ENCODE measurements at regions not wholly inside any gene's neighbourhood (a gene's known extent, or its start where the extent isn't known, plus 50 kb on each side); places are given as distances from the start of the nearest gene placed in this dataset.

- no peak for DNase-seq
Measured at GRCh38 chr10:3723766-3724165, 61.2 kb downstream of the KLF6 start.

GRCh38 chr10:3720228-3721019 lies 64.6 kb downstream of the KLF6 start:
- no peak for DNase-seq

- no peak for DNase-seq
Measured at GRCh38 chr10:3719024-3719843, 65.8 kb downstream of the KLF6 start.

- DNase-seq, result no peak
Measured at GRCh38 chr10:3716093-3716492, 68.9 kb downstream of the KLF6 start.

GRCh38 chr10:3714967-3715366 lies 70.0 kb downstream of the KLF6 start:
- DNase-seq, result no peak

- no peak for DNase-seq
Measured at GRCh38 chr10:3714531-3714930, 70.5 kb downstream of the KLF6 start.

- DNase-seq, result no peak
Measured at GRCh38 chr10:3712707-3713106, 72.3 kb downstream of the KLF6 start.

GRCh38 chr10:3711918-3712317 lies 73.1 kb downstream of the KLF6 start:
- DNase-seq, result no peak

- DNase-seq, result no peak
Measured at GRCh38 chr10:3710764-3711163, 74.2 kb downstream of the KLF6 start.

- no peak for DNase-seq
Measured at GRCh38 chr10:3709456-3710060, 75.5 kb downstream of the KLF6 start.

- DNase-seq, result no peak
Measured at GRCh38 chr10:3708852-3709251, 76.2 kb downstream of the KLF6 start.

- no peak for DNase-seq
Measured at GRCh38 chr10:3704565-3705325, 80.3 kb downstream of the KLF6 start.

GRCh38 chr10:3702569-3702968 lies 82.4 kb downstream of the KLF6 start:
- no peak for DNase-seq

- DNase-seq, result no peak
Measured at GRCh38 chr10:3702056-3702546, 82.9 kb downstream of the KLF6 start.

- DNase-seq, result no peak
Measured at GRCh38 chr10:3701491-3701890, 83.5 kb downstream of the KLF6 start.

GRCh38 chr10:3700531-3701076 lies 84.4 kb downstream of the KLF6 start:
- no peak for DNase-seq

GRCh38 chr10:3699916-3700315 lies 85.1 kb downstream of the KLF6 start:
- no peak for DNase-seq

- DNase-seq, result no peak
Measured at GRCh38 chr10:3698312-3698711, 86.7 kb downstream of the KLF6 start.

GRCh38 chr10:3693698-3694080 lies 91.3 kb downstream of the KLF6 start:
- DNase-seq, result no peak

- no peak for DNase-seq
Measured at GRCh38 chr10:3693022-3693697, 91.8 kb downstream of the KLF6 start.

GRCh38 chr10:3692387-3692999 lies 92.5 kb downstream of the KLF6 start:
- no peak for DNase-seq

GRCh38 chr10:3691482-3691881 lies 93.5 kb downstream of the KLF6 start:
- DNase-seq, result no peak

Data from RPMI8226 (cell line).